IMR-90 (cell line): ENCODE measurements at regions not wholly inside any gene's neighbourhood (a gene's known extent, or its start where the extent isn't known, plus 50 kb on each side); places are given as distances from the start of the nearest gene placed in this dataset.

Experiments
- ATAC-seq: fragments of 200-7000 bp; cut with Tn5 transposase; 2 replicates; pipeline ENCODE4 v1.9.1; 2020; ENCODE audit warnings: low read depth, mild to moderate bottlenecking, moderate library complexity
- BruUV-seq: library from RNA; stranded (reverse); fragments of 400-500 nt; replicated peaks from 2 replicates; lab custom pipeline; 2021; lab: Mats Ljungman, UMichigan
- CTCF ChIA-PET: fragments of 300-600 bp; formaldehyde crosslinking; extraction: SDS; loops from one replicate; lab custom pipeline; 2021; ENCODE audit warnings: antibody characterized with exemption; lab: Yijun Ruan, JAX
- POLR2A ChIA-PET: fragments of 300-600 bp; sonication (Branson Sonifier 250); formaldehyde crosslinking; loops from one replicate; lab custom pipeline; 2022; ENCODE audit warnings: antibody characterized with exemption; ENCODE audit not compliant: unreplicated experiment; lab: Charles Lee
- DNase-seq: peaks from one replicate; pipeline ENCODE4 v3.0.0; 2013
- H2AFZ ChIP-seq: replicated peaks from 2 replicates; pipeline ENCODE3; 2013; ENCODE audit warnings: low read length, mild to moderate bottlenecking; ENCODE audit not compliant: poor library complexity
- H2AK5ac ChIP-seq: 2 replicates; pipeline ENCODE4 v1.6.1; 2013; ENCODE audit warnings: low read depth, low read length, inconsistent platforms
- H2AK9ac ChIP-seq: replicated peaks from 2 replicates; pipeline ENCODE3; 2013; ENCODE audit warnings: mild to moderate bottlenecking, low read depth, low read length, moderate library complexity; ENCODE audit not compliant: poor library complexity
- H2BK120ac ChIP-seq: 2 replicates; pipeline ENCODE4 v1.6.1; 2013; ENCODE audit warnings: low read depth, low read length, inconsistent platforms
- H2BK15ac ChIP-seq: 3 replicates; pipeline ENCODE4 v1.6.1; 2013; ENCODE audit warnings: low read depth, low read length, inconsistent platforms
- H2BK20ac ChIP-seq: 2 replicates; pipeline ENCODE4 v1.6.1; 2013; ENCODE audit warnings: low read depth, mild to moderate bottlenecking, inconsistent platforms, low read length, moderate library complexity
- H2BK5ac ChIP-seq: 2 replicates; pipeline ENCODE4 v1.6.1; 2013; ENCODE audit warnings: mild to moderate bottlenecking, low read depth, low read length, inconsistent platforms; ENCODE audit not compliant: poor library complexity, severe bottlenecking
- H3K14ac ChIP-seq: replicated peaks from 2 replicates; pipeline ENCODE4 v1.6.1; 2013; ENCODE audit warnings: low read depth, low read length, inconsistent platforms
- H3K18ac ChIP-seq: 2 replicates; pipeline ENCODE4 v1.6.1; 2013; ENCODE audit warnings: low read depth, low read length, control low read depth
- H3K23ac ChIP-seq: 2 replicates; pipeline ENCODE4 v1.6.1; 2013; ENCODE audit warnings: low read depth, low read length, inconsistent platforms
- H3K27ac ChIP-seq: 2 replicates; pipeline ENCODE4 v1.5.1; 2013; ENCODE audit warnings: mild to moderate bottlenecking, control low read depth, low read length; ENCODE audit not compliant: insufficient read depth
- H3K27me3 ChIP-seq: 2 replicates; pipeline ENCODE4 v1.6.1; 2013; ENCODE audit warnings: low read length; ENCODE audit not compliant: control insufficient read depth, insufficient read depth
- H3K36me3 ChIP-seq: 2 replicates; pipeline ENCODE4 v1.6.1; 2013; ENCODE audit warnings: low read length, mixed read lengths; ENCODE audit not compliant: control insufficient read depth, insufficient read depth
- H3K4ac ChIP-seq: 2 replicates; pipeline ENCODE4 v1.6.1; 2013; ENCODE audit warnings: low read depth, low read length, inconsistent platforms
- H3K4me1 ChIP-seq: 2 replicates; pipeline ENCODE4 v1.6.1; 2013; ENCODE audit warnings: low read length, mixed read lengths; ENCODE audit not compliant: control insufficient read depth, insufficient read depth
- H3K4me2 ChIP-seq: 2 replicates; pipeline ENCODE4 v1.6.1; 2013; ENCODE audit warnings: low read depth, mild to moderate bottlenecking, control low read depth, low read length, moderate library complexity
- H3K4me3 ChIP-seq: 2 replicates; pipeline ENCODE4 v1.5.1; 2013; ENCODE audit warnings: low read depth, mild to moderate bottlenecking, control low read depth, low read length, moderate library complexity; ENCODE audit not compliant: insufficient read depth
- H3K56ac ChIP-seq: 2 replicates; pipeline ENCODE4 v1.6.1; 2013; ENCODE audit warnings: low read length, inconsistent platforms; ENCODE audit not compliant: insufficient read depth; ENCODE audit errors: extremely low read depth
- H3K79me1 ChIP-seq, 2 experiments: 2 replicates each; pipeline ENCODE4 v1.6.1; 2013; ENCODE audit warnings: low read length in 2 of 2, inconsistent platforms in 1 of 2, low read depth in 1 of 2
- H3K9ac ChIP-seq: 2 replicates; pipeline ENCODE4 v1.6.1; 2013; ENCODE audit warnings: low read depth, low read length, control low read depth
- H3K9me1 ChIP-seq: 2 replicates; pipeline ENCODE4 v1.6.1; 2013; ENCODE audit warnings: low read length, inconsistent platforms; ENCODE audit not compliant: insufficient read depth
- H3K9me3 ChIP-seq: 2 replicates; pipeline ENCODE4 v1.6.1; 2013; ENCODE audit warnings: low read length; ENCODE audit not compliant: control insufficient read depth, insufficient read depth
- H4K20me1 ChIP-seq: 2 replicates; pipeline ENCODE4 v1.6.1; 2013; ENCODE audit warnings: low read length, inconsistent platforms; ENCODE audit not compliant: insufficient read depth
- H4K5ac ChIP-seq: 2 replicates; pipeline ENCODE4 v1.6.1; 2013; ENCODE audit warnings: mild to moderate bottlenecking, low read depth, low read length, control low read depth
- H4K8ac ChIP-seq, 2 experiments: 2 replicates each; pipeline ENCODE4 v1.6.1; 2013; ENCODE audit warnings: low read depth in 2 of 2, low read length in 2 of 2, control low read depth in 1 of 2, inconsistent platforms in 1 of 2
- H4K91ac ChIP-seq: 2 replicates; pipeline ENCODE4 v1.6.1; 2013; ENCODE audit warnings: low read depth, low read length, inconsistent platforms; ENCODE audit not compliant: insufficient read depth
- CEBPB ChIP-seq: IDR thresholded peaks from 2 replicates; pipeline ENCODE4 v1.6.1; 2012; ENCODE audit warnings: low read depth, low read length, improper control_type of control experiment
- MAFK ChIP-seq: IDR thresholded peaks from 2 replicates; pipeline ENCODE4 v1.6.1; 2012; ENCODE audit warnings: low read depth, low read length, improper control_type of control experiment
- WGBS, 2 experiments: methylation state at CpG; one replicate each; pipeline versions ENCODE4 v1.1.5 to v1.1.7; 2013; ENCODE audit warnings: missing lambda C conversion rate in 2 of 2; ENCODE audit not compliant: insufficient read length in 1 of 2; ENCODE audit errors: extremely low coverage in 2 of 2; 5-methylcytosine and 5-hydroxymethylcytosine counted together
- dilution Hi-C: fragments of 300-500 bp; cut with HindIII; formaldehyde crosslinking; loops from one replicate; pipeline ENCODE4 v1.14.3; 2018; ENCODE audit warnings: low sequenced_read_pairs; ENCODE audit not compliant: unreplicated experiment
- in situ Hi-C: fragments of 300-500 bp; cut with MboI; formaldehyde crosslinking; loops from 3 replicates; pipeline ENCODE4 v1.14.3; 2019; ENCODE audit warnings: low sequenced_read_pairs, inconsistent platforms, mixed read lengths
- intact Hi-C: fragments of 100-400 bp; cut with micrococcal nuclease; formaldehyde crosslinking; loops from 2 replicates; pipeline ENCODE4 v1.10.0; 2022

GRCh38 chr1:96641282-96641681 lies 80.3 kb upstream of the PTBP2 start:
- no peaks in the 10 kb centered on the region for H3K9me1 ChIP-seq
- H3K4me2 ChIP-seq: no peak overlapping the region
- H4K5ac ChIP-seq: no peak overlapping the region
- no peak overlapping the region for H2BK20ac ChIP-seq
- H4K20me1 ChIP-seq: no peaks in the 10 kb centered on the region
- DNase-seq (peak; percentile 70), ATAC-seq (peak; percentile 62)
- no peak overlapping the region for H2AFZ ChIP-seq
- no peak overlapping the region for H4K8ac ChIP-seq
- CTCF ChIA-PET: no interaction called here
- H3K4me1 ChIP-seq: no peaks in the 10 kb centered on the region
- no peak overlapping the region for H2BK5ac ChIP-seq
- no peak overlapping the region for H3K9ac ChIP-seq
- no peaks in the 10 kb centered on the region for H3K36me3 ChIP-seq
- no peak overlapping the region for H3K4me3 ChIP-seq
- no peak overlapping the region for H2BK15ac ChIP-seq
- H3K4ac ChIP-seq: no peak overlapping the region
- H2AK5ac ChIP-seq: no peak overlapping the region
- BruUV-seq: no TSS peak
- TF ChIP-seq MAFK (no peak), CEBPB (peak; percentile 61; the same call in 1 of the 2 replicates)
- no peak overlapping the region for H3K14ac ChIP-seq
- dilution Hi-C loops: no loop called here
- POLR2A ChIA-PET: no interaction called here
- WGBS, 2 experiments: no CpG with 5 or more reads among the region's 3 CpGs
- intact Hi-C loops: loop anchor here (5.0 kb wide), 1 partner anchor 409 kb away; no protein-coding TSS in a partner anchor
- H2BK120ac ChIP-seq: no peak overlapping the region
- H3K27ac ChIP-seq: no peak overlapping the region
- H3K27me3 ChIP-seq: no peaks in the 10 kb centered on the region
- H3K18ac ChIP-seq: no peak overlapping the region; the same call in 1 of the 2 replicates
- H3K56ac ChIP-seq: no peak overlapping the region
- H3K9me3 ChIP-seq: no peaks in the 10 kb centered on the region
- no peak overlapping the region for H4K91ac ChIP-seq
- in situ Hi-C loops: no loop called here
- no peaks in the 10 kb centered on the region for H3K79me1 ChIP-seq
- no peak overlapping the region for H2AK9ac ChIP-seq
- no peak overlapping the region for H3K23ac ChIP-seq
